Astrocyte (in vitro differentiated cells and primary cell): ENCODE measurements at regions not wholly inside any gene's neighbourhood (a gene's known extent, or its start where the extent isn't known, plus 50 kb on each side); places are given as distances from the start of the nearest gene placed in this dataset.

ENCODE experiments used
- DNase-seq: peaks from one replicate; pipeline ENCODE4 v3.0.0-alpha.2; 2010; ENCODE audit warnings: low read depth
- FAIRE-seq: peaks from 2 replicates; lab custom pipeline; 2011; peaks lifted over from hg19 to GRCh38; lab: Jason Lieb, UNC
- H2AFZ ChIP-seq: 2 replicates; pipeline ENCODE4 v1.6.0; 2012; ENCODE audit warnings: low read depth, low read length, inconsistent platforms
- H3K27ac ChIP-seq: 2 replicates; pipeline ENCODE4 v1.5.1; 2011; ENCODE audit warnings: low read depth, low read length, inconsistent platforms
- H3K27me3 ChIP-seq: 2 replicates; pipeline ENCODE4 v1.6.0; 2011; ENCODE audit warnings: low read length, inconsistent platforms; ENCODE audit not compliant: insufficient read depth
- H3K36me3 ChIP-seq: 2 replicates; pipeline ENCODE4 v1.5.1; 2011; ENCODE audit warnings: low read length, inconsistent platforms; ENCODE audit not compliant: insufficient read depth
- H3K4me1 ChIP-seq: 2 replicates; pipeline ENCODE4 v1.5.1; 2011; ENCODE audit warnings: low read length, inconsistent platforms; ENCODE audit not compliant: insufficient read depth
- H3K4me2 ChIP-seq: 2 replicates; pipeline ENCODE4 v1.6.0; 2012; ENCODE audit warnings: low read length, inconsistent platforms
- H3K4me3 ChIP-seq: 2 replicates; pipeline ENCODE4 v1.5.1; 2011; ENCODE audit warnings: low read depth, mild to moderate bottlenecking, low read length, inconsistent platforms; ENCODE audit not compliant: insufficient read depth
- H3K79me2 ChIP-seq: 2 replicates; pipeline ENCODE4 v1.6.0; 2012; ENCODE audit warnings: mild to moderate bottlenecking, low read length, inconsistent platforms; ENCODE audit not compliant: insufficient read depth
- H3K9ac ChIP-seq: 2 replicates; pipeline ENCODE4 v1.6.0; 2012; ENCODE audit warnings: mild to moderate bottlenecking, low read length, inconsistent platforms
- H3K9me3 ChIP-seq: 2 replicates; pipeline ENCODE4 v1.5.1; 2012; ENCODE audit warnings: low read depth, mild to moderate bottlenecking, low read length, inconsistent platforms; ENCODE audit not compliant: insufficient read depth
- H4K20me1 ChIP-seq: 2 replicates; pipeline ENCODE4 v1.6.0; 2012; ENCODE audit warnings: low read length, inconsistent platforms; ENCODE audit not compliant: insufficient read depth
- H3K27ac Mint-ChIP-seq: one replicate; pipeline ENCODE4 v1.8.0; 2021; ENCODE audit warnings: mild to moderate bottlenecking, mixed read lengths; ENCODE audit not compliant: unreplicated experiment
- H3K27me3 Mint-ChIP-seq: one replicate; pipeline ENCODE4 v1.8.0; 2021; ENCODE audit warnings: low read depth, mixed read lengths; ENCODE audit not compliant: unreplicated experiment
- H3K36me3 Mint-ChIP-seq: one replicate; pipeline ENCODE4 v1.8.0; 2021; ENCODE audit warnings: low read depth, mixed read lengths; ENCODE audit not compliant: unreplicated experiment
- H3K4me1 Mint-ChIP-seq: one replicate; pipeline ENCODE4 v1.8.0; 2021; ENCODE audit warnings: low read depth, mixed read lengths; ENCODE audit not compliant: unreplicated experiment
- H3K4me3 Mint-ChIP-seq: one replicate; pipeline ENCODE4 v1.8.0; 2021; ENCODE audit warnings: mild to moderate bottlenecking, moderate library complexity, mixed read lengths; ENCODE audit not compliant: unreplicated experiment
- H3K9me3 Mint-ChIP-seq: one replicate; pipeline ENCODE4 v1.8.0; 2021; ENCODE audit warnings: mild to moderate bottlenecking, mixed read lengths; ENCODE audit not compliant: unreplicated experiment
- CTCF ChIP-seq: IDR thresholded peaks from 2 replicates; pipeline ENCODE4 v1.5.1; 2011; ENCODE audit warnings: low read depth, mild to moderate bottlenecking, inconsistent platforms, low read length, moderate library complexity; ENCODE audit not compliant: insufficient read depth
- EZH2 ChIP-seq: IDR thresholded peaks from 2 replicates; pipeline ENCODE4 v1.6.1; 2012; ENCODE audit warnings: mild to moderate bottlenecking, low read length, inconsistent platforms; ENCODE audit not compliant: insufficient read depth

GRCh38 chr18:67279988-67280387 is 236.5 kb downstream of the DSEL start:
- no peak for DNase-seq
- no peak overlapping the region for H3K4me3 Mint-ChIP-seq
- no peak for FAIRE-seq
- no peak overlapping the region for H2AFZ ChIP-seq
- H3K27ac Mint-ChIP-seq, result no peak overlapping the region
- no peaks in the 10 kb centered on the region for H3K27me3 Mint-ChIP-seq
- no peaks in the 10 kb centered on the region for H3K36me3 Mint-ChIP-seq
- H3K4me3 ChIP-seq, result no peak overlapping the region
- no peaks in the 10 kb centered on the region for H3K9me3 ChIP-seq
- peaks cover 7% of the 10 kb centered on the region for H3K4me1 Mint-ChIP-seq
- no peaks in the 10 kb centered on the region for H3K9me3 Mint-ChIP-seq
- H4K20me1 ChIP-seq, result no peaks in the 10 kb centered on the region
- H3K79me2 ChIP-seq, result no peaks in the 10 kb centered on the region
- H3K27ac ChIP-seq, result no peak overlapping the region
- no peak overlapping the region for H3K9ac ChIP-seq
- no peaks in the 10 kb centered on the region for H3K27me3 ChIP-seq
- no peak overlapping the region for H3K4me2 ChIP-seq
- H3K4me1 ChIP-seq, result no peaks in the 10 kb centered on the region
- no peaks in the 10 kb centered on the region for H3K36me3 ChIP-seq
- no peak for TF ChIP-seq EZH2
- TF ChIP-seq CTCF, result no peak

- no peak overlapping the region for H3K4me3 Mint-ChIP-seq
- FAIRE-seq, result no peak
Measured at GRCh38 chr18:67278984-67279383, 237.5 kb downstream of the DSEL start.

More at GRCh38 chr18:67278984-67279383, 237.5 kb downstream of the DSEL start:
- TF ChIP-seq EZH2 (no peak), CTCF (no peak)
- H3K27ac ChIP-seq, result no peak overlapping the region
- no peaks in the 10 kb centered on the region for H3K27me3 Mint-ChIP-seq
- no peaks in the 10 kb centered on the region for H3K9me3 Mint-ChIP-seq
- no peaks in the 10 kb centered on the region for H3K36me3 Mint-ChIP-seq
- H3K4me2 ChIP-seq, result no peak overlapping the region
- H3K9ac ChIP-seq, result no peak overlapping the region
- no peaks in the 10 kb centered on the region for H4K20me1 ChIP-seq
- H3K27ac Mint-ChIP-seq, result no peak overlapping the region
- H3K4me1 ChIP-seq, result no peaks in the 10 kb centered on the region
- no peaks in the 10 kb centered on the region for H3K79me2 ChIP-seq
- no peaks in the 10 kb centered on the region for H3K36me3 ChIP-seq
- H3K27me3 ChIP-seq, result no peaks in the 10 kb centered on the region
- H2AFZ ChIP-seq, result no peak overlapping the region
- peaks cover 7% of the 10 kb centered on the region for H3K4me1 Mint-ChIP-seq
- no peak overlapping the region for H3K4me3 ChIP-seq
- no peaks in the 10 kb centered on the region for H3K9me3 ChIP-seq
- DNase-seq, result no peak
